Heart left ventricle (tissue), 16 donors: ENCODE measurements at regions not wholly inside any gene's neighbourhood (a gene's known extent, or its start where the extent isn't known, plus 50 kb on each side); places are given as distances from the start of the nearest gene placed in this dataset.

Experiments used
- ATAC-seq, 4 donors: fragments of 200-7000 bp; cut with Tn5 transposase; one replicate each; pipeline ENCODE4 v1.9.1; 2020 to 2022; ENCODE audit warnings: moderate library complexity in 4 of 4, mild to moderate bottlenecking in 3 of 4, moderate number of reproducible peaks in 1 of 4
- DNase-seq, 5 donors: peaks; one replicate each; pipeline ENCODE4 v3.0.0-alpha.2; 2020
- H3K27ac ChIP-seq, 12 donors: fragments of 200-600 bp; sonication (generic) in 4 of 12; one replicate each; pipeline versions ENCODE4 v1.5.0 to v1.8.0; 2016 to 2022; ENCODE audit warnings: mild to moderate bottlenecking in 2 of 12
- H3K27me3 ChIP-seq, 9 donors: fragments of 200-600 bp; sonication (generic) in 2 of 9; one replicate each; pipeline versions ENCODE4 v1.5.1 to v1.8.0; 2016 to 2022; ENCODE audit warnings: mild to moderate bottlenecking in 3 of 9
- H3K36me3 ChIP-seq, 9 donors: fragments of 200-600 bp; sonication (generic) in 2 of 9; one replicate each; pipeline versions ENCODE4 v1.5.0 to v1.8.0; 2018 to 2022; ENCODE audit warnings: mild to moderate bottlenecking in 2 of 9
- H3K4me1 ChIP-seq, 12 donors: fragments of 200-600 bp; sonication (generic) in 4 of 12; one replicate each; pipeline versions ENCODE4 v1.5.0 to v1.8.0; 2016 to 2022; ENCODE audit warnings: mild to moderate bottlenecking in 3 of 12
- H3K4me3 ChIP-seq, 12 donors: fragments of 200-600 bp; sonication (generic) in 4 of 12; one replicate each; pipeline versions ENCODE4 v1.5.0 to v1.8.0; 2017 to 2022; ENCODE audit warnings: mild to moderate bottlenecking in 9 of 12, moderate library complexity in 4 of 12
- H3K9me3 ChIP-seq, 12 donors: fragments of 200-600 bp; sonication (generic) in 4 of 12; one replicate each; pipeline versions ENCODE4 v1.5.0 to v1.8.0; 2016 to 2022; ENCODE audit warnings: mild to moderate bottlenecking in 1 of 12
- CTCF ChIP-seq, 12 donors: fragments of 200-600 bp; sonication (generic) in 4 of 12; IDR thresholded peaks; one replicate each; pipeline versions ENCODE4 v1.5.0 to v1.8.0; 2018 to 2022; ENCODE audit warnings: antibody characterized with exemption in 12 of 12, mild to moderate bottlenecking in 5 of 12
- POLR2A ChIP-seq, 2 donors: fragments of 450-650 bp; IDR thresholded peaks; one replicate each; pipeline ENCODE4 v1.6.1; 2017; ENCODE audit warnings: antibody characterized with exemption in 2 of 2, mild to moderate bottlenecking in 2 of 2, moderate library complexity in 2 of 2
- WGBS, 4 donors: extraction: QIAGEN DNeasy Blood & Tissue Kit in 2 of 4; methylation state at CpG; one replicate each; pipeline versions ENCODE4 v1.1.5 to v1.1.7; 2013 to 2018; 5-methylcytosine and 5-hydroxymethylcytosine counted together
- intact Hi-C, 10 donors: fragments of 100-400 bp; cut with DNase I; formaldehyde crosslinking; loops; one replicate each; pipeline versions ENCODE4 v1.11.1 to v1.14.2; 2022
- donor health status: ischemic (EF 13 %, LVEDD 7.1; RV severe dilation, severe dysfunction).
- donor health status: healthy with polysubstance abuse.
- donor health status: DM: no; HTN: yes; CAD: no.
- donor health status: DM: no; HTN: no; CAD: no.
- donor health status: ischemic (EF 25% LVEDD 6.9; RV normal size, moderate dysfunction).
- donor health status: ischemic (EF 25% LVEDD 5.7; RV mildly dilated, moderate dysfunction).
- donor health status: healthy.
- donor health status: DM: yes; HTN: yes; CAD: no.
- donor health status: ischemic (EF 35%, LVEDD 5.7; RV mildly dilated, moderate dysfunction).
- donor health status: nonischemic (EF 11% LVEDD 7.7; RV severe dilation, severe dysfunction).
- donor health status: DM: yes; HTN: yes; CAD: no.
- donor health status: PGD.
- donor health status: ischemic (EF 29% LVEDD 5.4; RV normal size, mild dysfunction).
- donor health status: nonischemic (EF 23%, LVEDD 6.1; RV moderate dilation, normal function).

GRCh38 chrX:97705936-97706335, 822.2 kb downstream of the RPA4 start:
- no peak for DNase-seq
- 81 to 92% (median 88%) methylated on average over 2 of the region's 2 CpGs for WGBS, 4 donors
- no peaks in the 10 kb centered on the region for H3K4me1 ChIP-seq
- H3K4me3 ChIP-seq: no peak overlapping the region
- no peak for ATAC-seq
- H3K27me3 ChIP-seq: peaks cover 0 to 16% (median 0%) of the 10 kb centered on the region in 9 donors
- TF ChIP-seq POLR2A (IDR thresholded peaks at IDR 0.05) (no peak), CTCF (IDR thresholded peaks at IDR 0.05) (no peak)
- peaks cover 0 to 2% (median 0%) of the 10 kb centered on the region in 12 donors for H3K9me3 ChIP-seq
- intact Hi-C loops: no loop called here
- H3K36me3 ChIP-seq: no peaks in the 10 kb centered on the region
- H3K27ac ChIP-seq: no peak overlapping the region

GRCh38 chrX:97714072-97714471, 830.4 kb downstream of the RPA4 start:
- no peaks in the 10 kb centered on the region for H3K27me3 ChIP-seq
- H3K9me3 ChIP-seq: peaks cover 0 to 5% (median 0%) of the 10 kb centered on the region in 12 donors
- no peak overlapping the region for H3K27ac ChIP-seq
- intact Hi-C loops: no loop called here
- ATAC-seq: no peak
- H3K4me1 ChIP-seq: no peaks in the 10 kb centered on the region
- no peak overlapping the region for H3K4me3 ChIP-seq
- no peaks in the 10 kb centered on the region for H3K36me3 ChIP-seq
- TF ChIP-seq POLR2A (IDR thresholded peaks at IDR 0.05) (no peak), CTCF (IDR thresholded peaks at IDR 0.05) (no peak)
- DNase-seq: no peak

- ATAC-seq (no peak), DNase-seq (no peak)
- Histone ChIP-seq H3K36me3 (no peaks in the 10 kb centered on the region), H3K27ac (no peak overlapping the region), H3K4me3 (no peak overlapping the region), H3K27me3 (peaks cover 0 to 7% (median 0%) of the 10 kb centered on the region in 9 donors), H3K4me1 (no peaks in the 10 kb centered on the region), H3K9me3 (peaks cover 0 to 1% (median 0%) of the 10 kb centered on the region in 12 donors)
- intact Hi-C loops: no loop called here
- TF ChIP-seq POLR2A (IDR thresholded peaks at IDR 0.05): no peak
- TF ChIP-seq CTCF (IDR thresholded peaks at IDR 0.05): no peak
- WGBS, 4 donors: 76 to 88% (median 85%) methylated on average over 2 of the region's 2 CpGs
Observed at GRCh38 chrX:97728215-97728614, 844.5 kb downstream of the RPA4 start.

- Histone ChIP-seq H3K36me3 (no peaks in the 10 kb centered on the region), H3K4me1 (no peaks in the 10 kb centered on the region), H3K27me3 (no peaks in the 10 kb centered on the region), H3K4me3 (no peak overlapping the region), H3K27ac (no peak overlapping the region), H3K9me3 (peaks cover 0 to 11% (median 0%) of the 10 kb centered on the region in 12 donors)
- intact Hi-C loops: no loop called here
- TF ChIP-seq POLR2A (IDR thresholded peaks at IDR 0.05): no peak
- DNase-seq (no peak), ATAC-seq (no peak)
Observed at GRCh38 chrX:97740044-97740443, 856.3 kb downstream of the RPA4 start.

- TF ChIP-seq POLR2A (IDR thresholded peaks at IDR 0.05) (no peak), CTCF (IDR thresholded peaks at IDR 0.05) (no peak)
- ATAC-seq: no peak
- 43 to 83% (median 70%) methylated on average over 1 of the region's 1 CpG for WGBS, 4 donors
- Histone ChIP-seq H3K4me1 (no peaks in the 10 kb centered on the region), H3K27me3 (no peaks in the 10 kb centered on the region), H3K4me3 (no peak overlapping the region), H3K9me3 (peaks cover 0 to 8% (median 0%) of the 10 kb centered on the region in 12 donors), H3K36me3 (no peaks in the 10 kb centered on the region), H3K27ac (no peak overlapping the region)
- intact Hi-C loops: no loop called here
- DNase-seq: no peak
Observed at GRCh38 chrX:97740886-97741285, 857.2 kb downstream of the RPA4 start.
